ENCODE measurements at regions not wholly inside any gene's neighbourhood (a gene's known extent, or its start where the extent isn't known, plus 50 kb on each side); places are given as distances from the start of the nearest gene placed in this dataset.

DNA sequence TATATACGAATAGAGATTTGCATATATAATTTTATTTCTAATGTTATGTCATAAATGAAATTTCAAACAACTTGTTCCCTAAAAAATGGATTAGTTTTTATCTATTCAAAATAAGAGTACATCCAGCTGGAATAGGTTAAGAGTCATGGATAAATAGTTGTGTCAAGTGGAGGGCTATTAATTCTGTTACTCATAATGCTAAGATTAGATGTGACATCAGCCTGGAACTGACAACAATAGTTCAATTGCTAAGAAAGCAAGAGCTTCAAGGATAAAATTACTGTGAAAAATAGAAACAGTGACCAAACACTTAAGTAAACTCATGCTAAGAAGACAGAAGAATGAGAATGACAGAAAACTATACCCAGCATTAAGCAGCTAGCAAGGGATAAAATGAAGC lies 92.2 kb upstream of the CDH9 start:
- ATAC-seq (no peak), DNase-seq (ENCODE audit: low spot score) (no peak)
- no peaks in the 10 kb centered on the region for H3K27me3 ChIP-seq (ENCODE audit: insufficient read depth)
- Mint-ChIP-seq H3K4me1 (no peaks in the 10 kb centered on the region), H3K27ac (no peak overlapping the region), H3K4me3 (no peak overlapping the region), H3K36me3 (ENCODE audit: low read depth) (no peaks in the 10 kb centered on the region), H3K9me3 (no peaks in the 10 kb centered on the region; the same call in 2 of the 3 replicates), H3K27me3 (ENCODE audit: insufficient read depth, low read depth, poor library complexity) (no peaks in the 10 kb centered on the region)
- TF ChIP-seq, protein P1, sequence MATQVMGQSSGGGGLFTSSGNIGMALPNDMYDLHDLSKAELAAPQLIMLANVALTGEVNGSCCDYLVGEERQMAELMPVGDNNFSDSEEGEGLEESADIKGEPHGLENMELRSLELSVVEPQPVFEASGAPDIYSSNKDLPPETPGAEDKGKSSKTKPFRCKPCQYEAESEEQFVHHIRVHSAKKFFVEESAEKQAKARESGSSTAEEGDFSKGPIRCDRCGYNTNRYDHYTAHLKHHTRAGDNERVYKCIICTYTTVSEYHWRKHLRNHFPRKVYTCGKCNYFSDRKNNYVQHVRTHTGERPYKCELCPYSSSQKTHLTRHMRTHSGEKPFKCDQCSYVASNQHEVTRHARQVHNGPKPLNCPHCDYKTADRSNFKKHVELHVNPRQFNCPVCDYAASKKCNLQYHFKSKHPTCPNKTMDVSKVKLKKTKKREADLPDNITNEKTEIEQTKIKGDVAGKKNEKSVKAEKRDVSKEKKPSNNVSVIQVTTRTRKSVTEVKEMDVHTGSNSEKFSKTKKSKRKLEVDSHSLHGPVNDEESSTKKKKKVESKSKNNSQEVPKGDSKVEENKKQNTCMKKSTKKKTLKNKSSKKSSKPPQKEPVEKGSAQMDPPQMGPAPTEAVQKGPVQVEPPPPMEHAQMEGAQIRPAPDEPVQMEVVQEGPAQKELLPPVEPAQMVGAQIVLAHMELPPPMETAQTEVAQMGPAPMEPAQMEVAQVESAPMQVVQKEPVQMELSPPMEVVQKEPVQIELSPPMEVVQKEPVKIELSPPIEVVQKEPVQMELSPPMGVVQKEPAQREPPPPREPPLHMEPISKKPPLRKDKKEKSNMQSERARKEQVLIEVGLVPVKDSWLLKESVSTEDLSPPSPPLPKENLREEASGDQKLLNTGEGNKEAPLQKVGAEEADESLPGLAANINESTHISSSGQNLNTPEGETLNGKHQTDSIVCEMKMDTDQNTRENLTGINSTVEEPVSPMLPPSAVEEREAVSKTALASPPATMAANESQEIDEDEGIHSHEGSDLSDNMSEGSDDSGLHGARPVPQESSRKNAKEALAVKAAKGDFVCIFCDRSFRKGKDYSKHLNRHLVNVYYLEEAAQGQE (IDR thresholded peaks at IDR 0.05; ENCODE audit: unreplicated experiment) = no peak
- TF ChIP-seq ZNF331 (CRISPR knock-in tag; IDR thresholded peaks at IDR 0.05; ENCODE audit: low read depth) = no peak
- no peaks in the 10 kb centered on the region for H4K20me1 ChIP-seq (replicated peaks; ENCODE audit: insufficient read depth)
- no peaks in the 10 kb centered on the region for H3K9me2 ChIP-seq (ENCODE audit: insufficient read depth)
- H3K4me1 ChIP-seq (ENCODE audit: insufficient read depth) = no peaks in the 10 kb centered on the region
- H3K4me2 ChIP-seq = no peak overlapping the region
- H3K27ac ChIP-seq (ENCODE audit: low read depth) = no peak overlapping the region
- no peaks in the 10 kb centered on the region for H3K79me2 ChIP-seq (replicated peaks; ENCODE audit: insufficient read depth)
- no peak overlapping the region for H3K4me3 ChIP-seq
- H3F3A ChIP-seq (replicated peaks; ENCODE audit: low read depth) = no peaks in the 10 kb centered on the region
- H2AFZ ChIP-seq = no peak overlapping the region
- H3K36me3 ChIP-seq (ENCODE audit: insufficient read depth) = no peaks in the 10 kb centered on the region

DNA sequence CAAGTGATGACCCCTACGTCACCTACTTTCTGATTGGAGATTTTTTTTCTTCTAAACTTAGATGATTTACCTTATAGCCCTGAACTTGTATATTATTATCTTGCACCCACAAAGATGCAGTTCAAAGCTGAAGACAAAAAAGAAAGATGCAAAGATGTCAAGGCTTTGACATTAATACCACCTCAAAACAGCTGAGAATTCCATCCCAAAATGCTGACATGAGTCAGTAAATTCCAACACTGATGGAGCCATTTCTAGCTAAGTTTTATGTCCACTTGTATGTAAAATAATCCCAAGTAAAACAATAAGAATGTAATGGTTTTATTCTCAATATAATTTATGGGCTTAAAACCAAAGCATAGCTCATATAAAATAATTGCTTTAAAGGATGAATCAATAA lies 91.5 kb upstream of the CDH9 start:
- DNase-seq (ENCODE audit: low spot score) = no peak

More for the DNA sequence above, 91.5 kb upstream of the CDH9 start:
- Histone ChIP-seq H4K20me1 (replicated peaks; ENCODE audit: insufficient read depth) (no peaks in the 10 kb centered on the region), H3F3A (replicated peaks; ENCODE audit: low read depth) (no peaks in the 10 kb centered on the region), H3K4me3 (no peak overlapping the region), H2AFZ (no peak overlapping the region), H3K27me3 (ENCODE audit: insufficient read depth) (no peaks in the 10 kb centered on the region), H3K9me2 (ENCODE audit: insufficient read depth) (no peaks in the 10 kb centered on the region), H3K36me3 (ENCODE audit: insufficient read depth) (no peaks in the 10 kb centered on the region), H3K4me2 (no peak overlapping the region), H3K4me1 (ENCODE audit: insufficient read depth) (no peaks in the 10 kb centered on the region), H3K79me2 (replicated peaks; ENCODE audit: insufficient read depth) (no peaks in the 10 kb centered on the region), H3K27ac (ENCODE audit: low read depth) (no peak overlapping the region)
- TF ChIP-seq CREB1 (CRISPR knock-in tag; IDR thresholded peaks at IDR 0.05; ENCODE audit: low read depth) (no peak), EZH2phosphoT487 (IDR thresholded peaks at IDR 0.05; ENCODE audit: unreplicated experiment) (no peak), EZH2 (IDR thresholded peaks at IDR 0.05; ENCODE audit: low read depth, unreplicated experiment) (no peak), ZNF331 (CRISPR knock-in tag; IDR thresholded peaks at IDR 0.05; ENCODE audit: low read depth) (no peak), POLR2AphosphoS5 (IDR thresholded peaks at IDR 0.05; ENCODE audit: low read depth) (no peak), JUNB (IDR thresholded peaks at IDR 0.05; ENCODE audit: unreplicated experiment) (no peak), STAT1 (IDR thresholded peaks at IDR 0.05; ENCODE audit: unreplicated experiment) (no peak), ZNF114 (CRISPR knock-in tag; IDR thresholded peaks at IDR 0.05) (no peak), NANOG (IDR thresholded peaks at IDR 0.05; ENCODE audit: borderline replicate concordance) (no peak)
- TF ChIP-seq, protein P2, sequence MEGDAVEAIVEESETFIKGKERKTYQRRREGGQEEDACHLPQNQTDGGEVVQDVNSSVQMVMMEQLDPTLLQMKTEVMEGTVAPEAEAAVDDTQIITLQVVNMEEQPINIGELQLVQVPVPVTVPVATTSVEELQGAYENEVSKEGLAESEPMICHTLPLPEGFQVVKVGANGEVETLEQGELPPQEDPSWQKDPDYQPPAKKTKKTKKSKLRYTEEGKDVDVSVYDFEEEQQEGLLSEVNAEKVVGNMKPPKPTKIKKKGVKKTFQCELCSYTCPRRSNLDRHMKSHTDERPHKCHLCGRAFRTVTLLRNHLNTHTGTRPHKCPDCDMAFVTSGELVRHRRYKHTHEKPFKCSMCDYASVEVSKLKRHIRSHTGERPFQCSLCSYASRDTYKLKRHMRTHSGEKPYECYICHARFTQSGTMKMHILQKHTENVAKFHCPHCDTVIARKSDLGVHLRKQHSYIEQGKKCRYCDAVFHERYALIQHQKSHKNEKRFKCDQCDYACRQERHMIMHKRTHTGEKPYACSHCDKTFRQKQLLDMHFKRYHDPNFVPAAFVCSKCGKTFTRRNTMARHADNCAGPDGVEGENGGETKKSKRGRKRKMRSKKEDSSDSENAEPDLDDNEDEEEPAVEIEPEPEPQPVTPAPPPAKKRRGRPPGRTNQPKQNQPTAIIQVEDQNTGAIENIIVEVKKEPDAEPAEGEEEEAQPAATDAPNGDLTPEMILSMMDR (conservative IDR thresholded peaks at IDR 0.05; ENCODE audit: low read depth in 2 of 2) = no peak
- TF ChIP-seq, protein P3, sequence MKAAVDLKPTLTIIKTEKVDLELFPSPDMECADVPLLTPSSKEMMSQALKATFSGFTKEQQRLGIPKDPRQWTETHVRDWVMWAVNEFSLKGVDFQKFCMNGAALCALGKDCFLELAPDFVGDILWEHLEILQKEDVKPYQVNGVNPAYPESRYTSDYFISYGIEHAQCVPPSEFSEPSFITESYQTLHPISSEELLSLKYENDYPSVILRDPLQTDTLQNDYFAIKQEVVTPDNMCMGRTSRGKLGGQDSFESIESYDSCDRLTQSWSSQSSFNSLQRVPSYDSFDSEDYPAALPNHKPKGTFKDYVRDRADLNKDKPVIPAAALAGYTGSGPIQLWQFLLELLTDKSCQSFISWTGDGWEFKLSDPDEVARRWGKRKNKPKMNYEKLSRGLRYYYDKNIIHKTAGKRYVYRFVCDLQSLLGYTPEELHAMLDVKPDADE (IDR thresholded peaks at IDR 0.05) = no peak
- TF ChIP-seq, protein P1 (IDR thresholded peaks at IDR 0.05; ENCODE audit: unreplicated experiment) = no peak
- Mint-ChIP-seq H3K4me3 (no peak overlapping the region), H3K9me3 (no peaks in the 10 kb centered on the region), H3K27me3 (ENCODE audit: insufficient read depth, low read depth, poor library complexity) (no peaks in the 10 kb centered on the region), H3K27ac (no peak overlapping the region), H3K4me1 (no peaks in the 10 kb centered on the region), H3K36me3 (ENCODE audit: low read depth) (no peaks in the 10 kb centered on the region)
- no peak for ATAC-seq

Measured in GM23338 (cell line).